SK-N-SH (cell line): ENCODE measurements at regions not wholly inside any gene's neighbourhood (a gene's known extent, or its start where the extent isn't known, plus 50 kb on each side); places are given as distances from the start of the nearest gene placed in this dataset.

Source experiments
- CTCF ChIA-PET: fragments of 300-600, 350-600 bp; formaldehyde crosslinking; extraction: SDS; loops from one replicate; lab custom pipeline; 2021; lab: Yijun Ruan, JAX
- POLR2A ChIA-PET: fragments of 350-600 bp; sonication (Branson Sonifier 250); formaldehyde crosslinking; extraction: SDS; loops from one replicate; lab custom pipeline; 2020; ENCODE audit warnings: antibody characterized with exemption, inconsistent platforms; lab: Yijun Ruan, JAX
- DNase-seq: peaks from one replicate; pipeline ENCODE4 v3.0.0; 2012
- H2AFZ ChIP-seq: fragments of 200-600 bp; sonication (generic); 2 replicates; pipeline ENCODE4 v1.8.1; 2016; ENCODE audit warnings: antibody characterized with exemption, mild to moderate bottlenecking, low read depth
- H3F3A ChIP-seq: fragments of 200-600 bp; sonication (generic); replicated peaks from 2 replicates; pipeline ENCODE3; 2016; ENCODE audit warnings: antibody characterized with exemption, mild to moderate bottlenecking; ENCODE audit not compliant: insufficient read depth
- H3K27ac ChIP-seq, 2 experiments: fragments of 200-500 bp in 1 of 2; fragments of 200-600 bp in 1 of 2; sonication (Bioruptor generic) in 1 of 2; sonication (generic), shearing (Covaris generic) in 1 of 2; 2 replicates each; pipeline versions ENCODE4 v1.5.1 to v1.6.1; 2014 to 2016; ENCODE audit warnings: low read depth in 2 of 2, inconsistent platforms in 1 of 2, low read length in 1 of 2, mild to moderate bottlenecking in 1 of 2, mixed read lengths in 1 of 2
- H3K27me3 ChIP-seq: fragments of 200-600 bp; sonication (generic), shearing (Covaris generic); 2 replicates; pipeline ENCODE4 v1.6.1; 2016; ENCODE audit warnings: mixed run types; ENCODE audit not compliant: insufficient read depth
- H3K36me3 ChIP-seq, 2 experiments: fragments of 200-500 bp in 1 of 2; fragments of 200-600 bp in 1 of 2; sonication (Bioruptor generic) in 1 of 2; sonication (generic) in 1 of 2; replicated peaks in 1 of 2; 2 replicates each; pipeline versions ENCODE3 to v1.5.1; 2014 to 2016; ENCODE audit warnings: low read length in 1 of 2, mild to moderate bottlenecking in 1 of 2; ENCODE audit not compliant: insufficient read depth in 2 of 2, control insufficient read depth in 1 of 2
- H3K4me1 ChIP-seq, 2 experiments: fragments of 200-500 bp in 1 of 2; fragments of 200-600 bp in 1 of 2; sonication (Bioruptor generic) in 1 of 2; sonication (generic), shearing (Covaris generic) in 1 of 2; 2 replicates each; pipeline versions ENCODE4 v1.5.1 to v1.6.1; 2014 to 2016; ENCODE audit warnings: low read depth in 1 of 2, low read length in 1 of 2, mixed run types in 1 of 2; ENCODE audit not compliant: insufficient read depth in 2 of 2, control insufficient read depth in 1 of 2
- H3K4me2 ChIP-seq: fragments of 200-600 bp; sonication (generic), shearing (Covaris generic); 2 replicates; pipeline ENCODE4 v1.6.1; 2017; ENCODE audit warnings: mixed run types
- H3K4me3 ChIP-seq, 2 experiments: fragments of 200-500 bp in 1 of 2; fragments of 200-600 bp in 1 of 2; sonication (Bioruptor generic) in 1 of 2; sonication (generic), shearing (Covaris generic) in 1 of 2; 2 replicates each; pipeline versions ENCODE4 v1.5.1 to v1.8.1; 2014 to 2016; ENCODE audit warnings: low read depth in 2 of 2, inconsistent platforms in 1 of 2, low read length in 1 of 2, mild to moderate bottlenecking in 1 of 2, mixed read lengths in 1 of 2, moderate library complexity in 1 of 2
- H3K79me2 ChIP-seq: fragments of 200-600 bp; sonication (generic); 2 replicates; pipeline ENCODE4 v1.8.1; 2017; ENCODE audit warnings: mild to moderate bottlenecking; ENCODE audit not compliant: insufficient read depth
- H3K9ac ChIP-seq: fragments of 200-600 bp; sonication (generic); 2 replicates; pipeline ENCODE4 v1.6.1; 2017; ENCODE audit warnings: mixed run types
- H3K9me2 ChIP-seq: fragments of 200-600 bp; sonication (generic); 2 replicates; pipeline ENCODE4 v1.6.1; 2017; ENCODE audit warnings: mixed run types
- H3K9me3 ChIP-seq: fragments of 200-600 bp; sonication (generic); 2 replicates; pipeline ENCODE4 v1.6.1; 2017; ENCODE audit warnings: mixed run types, mild to moderate bottlenecking, moderate library complexity
- H4K20me1 ChIP-seq: fragments of 200-600 bp; sonication (generic); 2 replicates; pipeline ENCODE4 v1.6.1; 2017; ENCODE audit warnings: mild to moderate bottlenecking, mixed run types; ENCODE audit not compliant: insufficient read depth
- CHD2 ChIP-seq: fragments of 150-350 bp; IDR thresholded peaks from 2 replicates; pipeline ENCODE4 v1.6.1; 2018; ENCODE audit warnings: low read length; ENCODE audit not compliant: partially characterized antibody
- ELF1 ChIP-seq: IDR thresholded peaks from 2 replicates; pipeline ENCODE4 v1.4.0; 2012
- EP300 ChIP-seq, 2 experiments: IDR thresholded peaks; 2 replicates each; pipeline versions ENCODE4 v1.4.0 to v1.6.1; 2012; ENCODE audit warnings: borderline replicate concordance in 1 of 2, low read depth in 1 of 2, low read length in 1 of 2
- FOSL2 ChIP-seq: IDR thresholded peaks from 2 replicates; pipeline ENCODE4 v1.4.0; 2012; ENCODE audit warnings: low read depth, mild to moderate bottlenecking, moderate library complexity, borderline replicate concordance
- FOXJ3 ChIP-seq: sonication (generic); formaldehyde crosslinking; IDR thresholded peaks from 2 replicates; pipeline ENCODE4 v1.5.1; 2020; ENCODE audit warnings: mild to moderate bottlenecking, missing genetic modification reagents
- NRF1 ChIP-seq: IDR thresholded peaks from 2 replicates; pipeline ENCODE4 v1.6.1; 2012; ENCODE audit warnings: low read depth, mild to moderate bottlenecking, low read length
- RAD21 ChIP-seq: IDR thresholded peaks from 2 replicates; pipeline ENCODE4 v1.6.1; 2012; ENCODE audit warnings: mild to moderate bottlenecking, low read length
- REST ChIP-seq: IDR thresholded peaks from 2 replicates; pipeline ENCODE4 v1.6.1; 2012; ENCODE audit warnings: mild to moderate bottlenecking, low read depth, low read length, moderate library complexity
- TCF12 ChIP-seq: IDR thresholded peaks from 2 replicates; pipeline ENCODE4 v1.4.0; 2012
- TEAD4 ChIP-seq: IDR thresholded peaks from 2 replicates; pipeline ENCODE4 v1.4.0; 2012; ENCODE audit warnings: mild to moderate bottlenecking, borderline replicate concordance; ENCODE audit not compliant: insufficient read depth
- WGBS: methylation state at CpG from one replicate; pipeline ENCODE4 v1.1.6; 2017; ENCODE audit warnings: low lambda C conversion rate; 5-methylcytosine and 5-hydroxymethylcytosine counted together
- TF ChIP-seq, protein P1 (sequence below): fragments of 150-350 bp; IDR thresholded peaks from 2 replicates; pipeline ENCODE4 v1.6.1; 2017; ENCODE audit warnings: antibody characterized with exemption, low read length, low read depth, borderline replicate concordance
- TF ChIP-seq, protein P2 (sequence below): fragments of 200-600 bp; sonication (generic); IDR thresholded peaks from 2 replicates; pipeline ENCODE4 v1.6.1; 2017; ENCODE audit warnings: antibody characterized with exemption, mild to moderate bottlenecking, moderate library complexity
- TF ChIP-seq, protein P3 (sequence below): IDR thresholded peaks from 2 replicates; pipeline ENCODE4 v1.4.0; 2012; ENCODE audit warnings: low read depth

GRCh38 chr10:29067628-29068027, 221.2 kb upstream of the LYZL1 start:
- Histone ChIP-seq H3K4me2 (no peak overlapping the region), H3K9me3 (no peaks in the 10 kb centered on the region), H2AFZ (no peak overlapping the region), H3K9me2 (no peaks in the 10 kb centered on the region), H4K20me1 (no peaks in the 10 kb centered on the region), H3K4me1 (peaks cover 0 to 10% of the 10 kb centered on the region in 2 experiments; a peak in 2 of 4 replicates), H3K27me3 (no peaks in the 10 kb centered on the region), H3K36me3 (no peaks in the 10 kb centered on the region), H3K4me3 (no peak overlapping the region), H3K27ac (no peak overlapping the region), H3K79me2 (no peaks in the 10 kb centered on the region), H3F3A (peaks cover 9% of the 10 kb centered on the region), H3K9ac (no peak overlapping the region)
- no peak for DNase-seq
- WGBS = 76% methylated on average over 3 of the region's 3 CpGs
- ChIA-PET CTCF (interaction anchor here (1.2 kb wide), 1 partner anchor 15 kb away, joined by 3 read pairs; no protein-coding TSS in a partner anchor), POLR2A (no interaction called here)
- no peak for TF ChIP-seq ELF1
- TF ChIP-seq, protein P1, sequence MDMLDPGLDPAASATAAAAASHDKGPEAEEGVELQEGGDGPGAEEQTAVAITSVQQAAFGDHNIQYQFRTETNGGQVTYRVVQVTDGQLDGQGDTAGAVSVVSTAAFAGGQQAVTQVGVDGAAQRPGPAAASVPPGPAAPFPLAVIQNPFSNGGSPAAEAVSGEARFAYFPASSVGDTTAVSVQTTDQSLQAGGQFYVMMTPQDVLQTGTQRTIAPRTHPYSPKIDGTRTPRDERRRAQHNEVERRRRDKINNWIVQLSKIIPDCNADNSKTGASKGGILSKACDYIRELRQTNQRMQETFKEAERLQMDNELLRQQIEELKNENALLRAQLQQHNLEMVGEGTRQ = no peak
- TF ChIP-seq RAD21 = no peak
- no peak for TF ChIP-seq FOSL2
- no peak for TF ChIP-seq NRF1
- no peak for TF ChIP-seq CHD2
- no peak for TF ChIP-seq EP300 (IDR thresholded peaks at IDR 0.05; ENCODE audit: borderline replicate concordance in 1 of 2, low read depth in 1 of 2, low read length in 1 of 2)
- TF ChIP-seq FOXJ3 (CRISPR knock-in tag) = no peak
- TF ChIP-seq, protein P2, sequence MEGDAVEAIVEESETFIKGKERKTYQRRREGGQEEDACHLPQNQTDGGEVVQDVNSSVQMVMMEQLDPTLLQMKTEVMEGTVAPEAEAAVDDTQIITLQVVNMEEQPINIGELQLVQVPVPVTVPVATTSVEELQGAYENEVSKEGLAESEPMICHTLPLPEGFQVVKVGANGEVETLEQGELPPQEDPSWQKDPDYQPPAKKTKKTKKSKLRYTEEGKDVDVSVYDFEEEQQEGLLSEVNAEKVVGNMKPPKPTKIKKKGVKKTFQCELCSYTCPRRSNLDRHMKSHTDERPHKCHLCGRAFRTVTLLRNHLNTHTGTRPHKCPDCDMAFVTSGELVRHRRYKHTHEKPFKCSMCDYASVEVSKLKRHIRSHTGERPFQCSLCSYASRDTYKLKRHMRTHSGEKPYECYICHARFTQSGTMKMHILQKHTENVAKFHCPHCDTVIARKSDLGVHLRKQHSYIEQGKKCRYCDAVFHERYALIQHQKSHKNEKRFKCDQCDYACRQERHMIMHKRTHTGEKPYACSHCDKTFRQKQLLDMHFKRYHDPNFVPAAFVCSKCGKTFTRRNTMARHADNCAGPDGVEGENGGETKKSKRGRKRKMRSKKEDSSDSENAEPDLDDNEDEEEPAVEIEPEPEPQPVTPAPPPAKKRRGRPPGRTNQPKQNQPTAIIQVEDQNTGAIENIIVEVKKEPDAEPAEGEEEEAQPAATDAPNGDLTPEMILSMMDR = no peak
- no peak for TF ChIP-seq TEAD4

- WGBS = 65% methylated on average over 1 of the region's 1 CpG
- Histone ChIP-seq H3F3A (peaks cover 9% of the 10 kb centered on the region), H3K36me3 (no peaks in the 10 kb centered on the region), H3K27ac (no peak overlapping the region), H3K4me2 (no peak overlapping the region)
- ChIA-PET CTCF (interaction anchor here (1.2 to 1.5 kb wide), 2 partner anchors 11 to 15 kb away, joined by 3 to 5 read pairs; no protein-coding TSS in a partner anchor), POLR2A (no interaction called here)
- DNase-seq = no peak
- TF ChIP-seq, protein P3, sequence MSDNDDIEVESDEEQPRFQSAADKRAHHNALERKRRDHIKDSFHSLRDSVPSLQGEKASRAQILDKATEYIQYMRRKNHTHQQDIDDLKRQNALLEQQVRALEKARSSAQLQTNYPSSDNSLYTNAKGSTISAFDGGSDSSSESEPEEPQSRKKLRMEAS = no peak
- TF ChIP-seq TCF12 (no peak), REST (no peak)
- TF ChIP-seq, all 33 proteins: peak for 0
- H4K20me1 ChIP-seq = no peaks in the 10 kb centered on the region
- no peak overlapping the region for H3K9ac ChIP-seq
- H3K9me2 ChIP-seq = no peaks in the 10 kb centered on the region
- peaks cover 0 to 10% of the 10 kb centered on the region in 2 experiments; a peak in 2 of 4 replicates for H3K4me1 ChIP-seq
- no peaks in the 10 kb centered on the region for H3K79me2 ChIP-seq
- H3K4me3 ChIP-seq = no peak overlapping the region
- no peaks in the 10 kb centered on the region for H3K27me3 ChIP-seq
- no peak overlapping the region for H2AFZ ChIP-seq
- H3K9me3 ChIP-seq = no peaks in the 10 kb centered on the region
These were observed 220.6 kb upstream of the LYZL1 start for GRCh38 chr10:29068302-29068701.
